ENCODE measurements at regions not wholly inside any gene's neighbourhood (a gene's known extent, or its start where the extent isn't known, plus 50 kb on each side); places are given as distances from the start of the nearest gene placed in this dataset.

DNA sequence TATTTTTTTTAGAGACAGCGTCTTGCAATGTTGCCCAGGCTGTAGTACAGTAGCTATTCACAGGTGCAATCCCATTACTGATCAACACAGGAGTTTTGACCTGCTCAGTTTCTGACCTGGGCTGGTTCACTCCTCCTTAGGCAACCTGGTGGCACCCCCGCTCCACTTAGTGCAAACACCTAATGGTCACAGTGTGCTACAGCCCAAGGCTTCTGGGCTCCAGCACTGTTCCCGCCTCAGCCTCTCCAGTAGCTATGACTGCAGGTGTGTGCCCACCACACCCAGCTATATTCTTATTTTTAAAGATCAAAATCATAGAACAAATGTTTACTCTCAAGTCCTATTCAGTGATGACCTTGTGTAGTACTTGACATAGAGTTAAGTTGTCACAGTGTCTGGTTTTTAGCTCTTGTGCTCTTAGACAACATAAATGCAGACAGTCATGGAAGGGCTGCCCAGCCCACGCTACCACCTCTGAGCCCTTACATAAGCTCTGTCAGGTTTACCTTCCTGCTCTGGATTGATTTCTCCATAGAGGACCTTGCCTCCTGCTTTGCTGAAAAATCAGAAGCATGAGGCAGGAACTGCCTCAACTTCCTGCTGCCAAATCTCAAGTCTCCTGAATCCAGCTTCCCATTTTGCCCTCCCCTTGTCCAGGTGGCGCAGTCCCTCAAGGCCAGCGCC is 82.2 kb upstream of the SLC1A4 start:
- no peak for TF ChIP-seq TAF1 (IDR thresholded peaks at IDR 0.05; ENCODE audit: borderline replicate concordance, low read depth, low read length)
- TF ChIP-seq CTCF (IDR thresholded peaks at IDR 0.05) = no peak
- no peak for TF ChIP-seq EP300 (IDR thresholded peaks at IDR 0.05; ENCODE audit: borderline replicate concordance in 1 of 2, low read depth in 1 of 2, low read length in 1 of 2)
- TF ChIP-seq FOSL2 (IDR thresholded peaks at IDR 0.05; ENCODE audit: borderline replicate concordance, low read depth) = no peak
- TF ChIP-seq, protein P1, sequence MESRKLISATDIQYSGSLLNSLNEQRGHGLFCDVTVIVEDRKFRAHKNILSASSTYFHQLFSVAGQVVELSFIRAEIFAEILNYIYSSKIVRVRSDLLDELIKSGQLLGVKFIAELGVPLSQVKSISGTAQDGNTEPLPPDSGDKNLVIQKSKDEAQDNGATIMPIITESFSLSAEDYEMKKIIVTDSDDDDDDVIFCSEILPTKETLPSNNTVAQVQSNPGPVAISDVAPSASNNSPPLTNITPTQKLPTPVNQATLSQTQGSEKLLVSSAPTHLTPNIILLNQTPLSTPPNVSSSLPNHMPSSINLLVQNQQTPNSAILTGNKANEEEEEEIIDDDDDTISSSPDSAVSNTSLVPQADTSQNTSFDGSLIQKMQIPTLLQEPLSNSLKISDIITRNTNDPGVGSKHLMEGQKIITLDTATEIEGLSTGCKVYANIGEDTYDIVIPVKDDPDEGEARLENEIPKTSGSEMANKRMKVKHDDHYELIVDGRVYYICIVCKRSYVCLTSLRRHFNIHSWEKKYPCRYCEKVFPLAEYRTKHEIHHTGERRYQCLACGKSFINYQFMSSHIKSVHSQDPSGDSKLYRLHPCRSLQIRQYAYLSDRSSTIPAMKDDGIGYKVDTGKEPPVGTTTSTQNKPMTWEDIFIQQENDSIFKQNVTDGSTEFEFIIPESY (IDR thresholded peaks at IDR 0.05; ENCODE audit: borderline replicate concordance, low read depth) = no peak
- TF ChIP-seq CHD2 (IDR thresholded peaks at IDR 0.05; ENCODE audit: low read length, partially characterized antibody) = no peak
- no peak for TF ChIP-seq YY1 (IDR thresholded peaks at IDR 0.05; ENCODE audit: low read depth)
- TF ChIP-seq, protein P2, sequence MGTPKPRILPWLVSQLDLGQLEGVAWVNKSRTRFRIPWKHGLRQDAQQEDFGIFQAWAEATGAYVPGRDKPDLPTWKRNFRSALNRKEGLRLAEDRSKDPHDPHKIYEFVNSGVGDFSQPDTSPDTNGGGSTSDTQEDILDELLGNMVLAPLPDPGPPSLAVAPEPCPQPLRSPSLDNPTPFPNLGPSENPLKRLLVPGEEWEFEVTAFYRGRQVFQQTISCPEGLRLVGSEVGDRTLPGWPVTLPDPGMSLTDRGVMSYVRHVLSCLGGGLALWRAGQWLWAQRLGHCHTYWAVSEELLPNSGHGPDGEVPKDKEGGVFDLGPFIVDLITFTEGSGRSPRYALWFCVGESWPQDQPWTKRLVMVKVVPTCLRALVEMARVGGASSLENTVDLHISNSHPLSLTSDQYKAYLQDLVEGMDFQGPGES (IDR thresholded peaks at IDR 0.05; ENCODE audit: low read depth, low read length) = no peak
- TF ChIP-seq RFX5 (IDR thresholded peaks at IDR 0.05; ENCODE audit: low read length) = no peak
- TF ChIP-seq, protein P3, sequence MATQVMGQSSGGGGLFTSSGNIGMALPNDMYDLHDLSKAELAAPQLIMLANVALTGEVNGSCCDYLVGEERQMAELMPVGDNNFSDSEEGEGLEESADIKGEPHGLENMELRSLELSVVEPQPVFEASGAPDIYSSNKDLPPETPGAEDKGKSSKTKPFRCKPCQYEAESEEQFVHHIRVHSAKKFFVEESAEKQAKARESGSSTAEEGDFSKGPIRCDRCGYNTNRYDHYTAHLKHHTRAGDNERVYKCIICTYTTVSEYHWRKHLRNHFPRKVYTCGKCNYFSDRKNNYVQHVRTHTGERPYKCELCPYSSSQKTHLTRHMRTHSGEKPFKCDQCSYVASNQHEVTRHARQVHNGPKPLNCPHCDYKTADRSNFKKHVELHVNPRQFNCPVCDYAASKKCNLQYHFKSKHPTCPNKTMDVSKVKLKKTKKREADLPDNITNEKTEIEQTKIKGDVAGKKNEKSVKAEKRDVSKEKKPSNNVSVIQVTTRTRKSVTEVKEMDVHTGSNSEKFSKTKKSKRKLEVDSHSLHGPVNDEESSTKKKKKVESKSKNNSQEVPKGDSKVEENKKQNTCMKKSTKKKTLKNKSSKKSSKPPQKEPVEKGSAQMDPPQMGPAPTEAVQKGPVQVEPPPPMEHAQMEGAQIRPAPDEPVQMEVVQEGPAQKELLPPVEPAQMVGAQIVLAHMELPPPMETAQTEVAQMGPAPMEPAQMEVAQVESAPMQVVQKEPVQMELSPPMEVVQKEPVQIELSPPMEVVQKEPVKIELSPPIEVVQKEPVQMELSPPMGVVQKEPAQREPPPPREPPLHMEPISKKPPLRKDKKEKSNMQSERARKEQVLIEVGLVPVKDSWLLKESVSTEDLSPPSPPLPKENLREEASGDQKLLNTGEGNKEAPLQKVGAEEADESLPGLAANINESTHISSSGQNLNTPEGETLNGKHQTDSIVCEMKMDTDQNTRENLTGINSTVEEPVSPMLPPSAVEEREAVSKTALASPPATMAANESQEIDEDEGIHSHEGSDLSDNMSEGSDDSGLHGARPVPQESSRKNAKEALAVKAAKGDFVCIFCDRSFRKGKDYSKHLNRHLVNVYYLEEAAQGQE (IDR thresholded peaks at IDR 0.05; ENCODE audit: low read depth, low read length) = no peak
- TF ChIP-seq POLR2AphosphoS5 (IDR thresholded peaks at IDR 0.05; ENCODE audit: low read depth, low read length) = no peak
